DMS53 (cell line): ENCODE measurements at regions not wholly inside any gene's neighbourhood (a gene's known extent, or its start where the extent isn't known, plus 50 kb on each side); places are given as distances from the start of the nearest gene placed in this dataset.
A peak's percentile ranks its signal among the peaks of the same experiment; 100 is the strongest.

Source experiments
- DNase-seq: peaks from one replicate; lab custom pipeline; 2025; lab: John Stamatoyannopoulos, UW

DNA sequence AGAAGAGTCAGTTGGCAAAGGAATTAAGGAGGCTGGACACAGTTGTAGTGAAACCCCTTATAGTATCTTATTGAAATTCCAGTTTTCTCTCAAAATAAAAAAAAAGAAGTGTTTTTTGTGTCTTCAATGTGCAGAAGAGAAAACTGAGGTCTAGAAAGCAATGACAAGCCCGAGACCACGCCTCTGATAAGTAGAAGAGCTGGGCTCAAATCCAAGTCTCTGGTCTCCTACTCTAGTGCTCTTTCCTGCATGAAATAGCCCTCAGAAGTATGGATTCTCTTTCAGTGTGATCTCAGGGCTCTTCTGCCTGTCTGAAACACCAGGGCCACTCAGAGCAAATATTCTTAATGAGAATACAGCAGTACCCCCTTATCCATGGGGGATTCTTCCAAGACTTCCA is 200.9 kb downstream of the KIF18A start:
- DNase-seq: no peak

- no peak for DNase-seq
These were observed 203.4 kb downstream of the KIF18A start for GRCh38 chr11:27904358-27905055.

- no peak for DNase-seq
These were observed 202.8 kb upstream of the BDNF start for GRCh38 chr11:27902981-27903624.

DNA sequence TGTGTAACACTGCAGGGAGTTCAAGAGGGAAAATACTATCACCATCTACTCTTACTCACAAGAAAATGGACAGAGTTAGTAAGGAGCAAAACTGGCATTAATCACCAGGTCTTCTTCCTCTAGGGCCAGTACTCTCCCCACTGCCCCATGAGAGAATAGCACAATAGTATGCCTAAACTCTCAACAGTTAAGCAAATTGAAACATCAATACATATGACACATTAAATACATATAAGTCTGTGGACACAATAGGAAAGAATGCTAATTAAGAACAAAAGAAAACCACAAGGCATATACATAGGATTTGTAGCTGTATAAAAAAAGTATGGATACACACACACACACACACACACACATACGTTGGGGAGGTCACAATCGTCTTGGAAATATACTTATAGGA is 197.9 kb upstream of the BDNF start:
- peak; percentile 36 for DNase-seq

DNA sequence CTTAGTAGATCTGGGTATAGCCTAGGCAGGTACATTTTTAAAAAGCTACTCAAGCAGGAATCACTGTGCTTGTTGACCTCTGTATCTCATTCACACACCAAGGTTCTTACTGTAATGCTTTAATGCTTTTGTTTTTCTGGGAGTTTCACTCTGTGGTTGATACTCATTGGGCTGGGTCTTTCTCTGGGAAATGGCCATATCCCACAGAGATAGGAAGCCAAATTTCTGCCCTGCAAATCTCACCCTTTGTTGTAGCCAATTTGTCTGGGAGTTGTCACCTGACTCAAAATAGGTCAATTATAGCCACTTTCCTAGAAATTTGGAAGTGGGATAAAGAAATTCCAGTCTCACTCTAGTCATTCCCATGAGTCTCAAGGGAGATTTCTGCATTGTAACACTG is 195.8 kb upstream of the BDNF start:
- DNase-seq: no peak

DNA sequence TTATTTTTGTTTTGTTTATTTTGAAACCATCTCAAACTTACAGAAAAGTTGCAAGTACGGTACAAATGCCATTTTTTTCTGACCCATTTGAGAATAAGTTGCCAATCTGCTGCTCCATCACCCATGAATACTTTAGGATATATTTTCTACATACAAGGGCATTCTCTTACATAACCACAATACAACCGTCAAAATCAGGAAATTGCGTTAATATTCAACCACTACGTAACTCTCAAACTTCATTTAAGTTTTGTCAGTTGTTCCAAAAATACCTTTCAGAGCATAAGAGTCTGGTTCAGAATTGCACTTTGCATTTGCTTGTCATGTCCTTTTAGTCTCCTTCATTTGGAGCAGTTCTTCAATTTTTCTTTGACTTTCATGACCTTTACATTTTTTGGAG is 194.3 kb upstream of the BDNF start:
- DNase-seq: no peak

DNA sequence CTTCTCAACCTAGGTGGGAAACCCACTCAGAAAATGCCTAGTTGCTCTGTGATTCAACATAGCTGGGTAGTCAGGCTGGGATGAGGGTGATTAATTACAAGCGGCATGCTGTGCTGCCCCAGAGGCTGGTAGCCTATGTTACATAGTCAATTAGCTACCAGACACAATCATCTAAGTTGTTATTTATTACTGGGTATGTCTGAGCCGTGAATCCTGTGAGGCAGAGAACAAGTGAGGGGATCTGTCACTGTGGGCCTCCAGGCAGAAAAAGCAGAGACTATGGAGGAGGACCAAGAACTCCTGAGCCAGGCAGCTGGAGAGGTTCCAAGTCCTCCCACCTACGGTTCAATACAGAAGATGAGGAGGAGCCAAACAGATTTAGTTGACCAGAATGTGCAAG is 186.6 kb upstream of the BDNF start:
- no peak for DNase-seq

DNA sequence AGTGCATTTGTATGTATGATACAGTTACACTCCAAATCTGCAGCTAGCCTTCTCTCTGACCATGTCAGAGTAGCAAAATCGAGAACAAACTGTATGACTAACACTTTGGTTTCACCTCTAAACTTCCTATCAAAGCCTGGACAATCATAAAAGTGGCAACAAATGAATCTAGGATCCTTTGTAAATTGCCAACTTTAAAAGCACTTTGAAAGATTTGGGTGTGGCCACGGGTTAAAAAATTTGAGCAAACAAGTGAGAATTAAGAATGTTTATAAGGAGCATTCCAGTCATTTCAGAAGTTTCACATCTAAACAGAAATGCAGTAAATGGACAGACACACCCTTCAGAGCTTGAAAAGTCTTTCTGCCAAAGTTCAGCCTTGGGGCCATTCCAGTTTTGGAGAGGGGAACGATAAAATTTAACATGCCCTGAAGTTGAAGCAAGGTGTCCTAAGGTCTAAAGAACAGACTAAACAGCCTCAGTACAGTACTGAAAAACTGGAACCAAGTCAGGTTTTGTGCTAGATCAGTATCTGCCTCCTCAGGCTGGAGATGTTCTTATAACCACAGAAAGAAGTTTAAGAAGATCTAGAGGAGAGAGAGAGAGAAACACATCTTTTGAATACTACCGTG is 181.9 kb upstream of the BDNF start:
- no peak for DNase-seq

DNA sequence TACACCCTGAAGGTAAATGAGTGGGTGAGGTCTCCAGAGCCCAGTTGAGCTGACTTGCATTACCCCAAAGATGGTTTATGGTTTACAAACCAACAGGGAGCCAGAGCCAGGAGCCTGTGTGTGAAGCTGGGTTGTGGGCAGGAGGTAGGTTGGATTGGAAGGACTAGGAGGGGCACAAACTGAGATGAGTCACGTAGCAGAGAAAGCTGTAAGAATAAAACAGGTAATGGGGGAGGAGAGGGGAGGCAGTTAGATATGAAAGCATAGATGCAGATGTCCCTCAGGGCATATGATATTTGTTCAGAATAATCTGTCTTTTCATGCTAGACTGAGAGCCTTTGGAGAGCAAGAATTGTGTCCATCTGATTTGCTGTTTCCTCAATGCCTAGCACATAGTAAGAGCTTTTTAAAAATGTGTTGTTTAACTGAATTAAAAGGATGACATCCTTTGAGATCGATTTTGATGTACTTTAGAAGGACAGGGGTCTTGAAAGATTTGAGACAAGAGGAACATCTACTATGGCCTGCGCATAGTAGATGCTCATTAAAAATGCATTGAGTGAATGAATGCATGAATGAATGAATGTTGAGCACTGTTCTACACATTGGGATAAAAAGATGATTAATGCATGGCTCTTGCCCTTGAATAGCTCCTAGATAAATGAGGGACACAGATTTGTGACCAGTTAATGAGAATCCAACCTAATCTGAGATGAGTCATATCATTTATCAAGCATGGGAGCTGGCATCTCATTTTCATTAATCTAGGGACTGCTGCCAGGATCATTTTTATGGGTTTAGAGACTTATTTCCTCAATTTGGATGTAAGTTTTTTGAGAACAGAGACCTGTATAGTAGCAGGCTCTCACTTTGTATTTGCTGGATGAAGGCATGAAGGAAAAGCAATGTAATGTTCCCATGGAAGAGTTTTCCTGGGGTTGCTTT is 175.8 kb upstream of the BDNF start:
- DNase-seq: peak; percentile 14

DNA sequence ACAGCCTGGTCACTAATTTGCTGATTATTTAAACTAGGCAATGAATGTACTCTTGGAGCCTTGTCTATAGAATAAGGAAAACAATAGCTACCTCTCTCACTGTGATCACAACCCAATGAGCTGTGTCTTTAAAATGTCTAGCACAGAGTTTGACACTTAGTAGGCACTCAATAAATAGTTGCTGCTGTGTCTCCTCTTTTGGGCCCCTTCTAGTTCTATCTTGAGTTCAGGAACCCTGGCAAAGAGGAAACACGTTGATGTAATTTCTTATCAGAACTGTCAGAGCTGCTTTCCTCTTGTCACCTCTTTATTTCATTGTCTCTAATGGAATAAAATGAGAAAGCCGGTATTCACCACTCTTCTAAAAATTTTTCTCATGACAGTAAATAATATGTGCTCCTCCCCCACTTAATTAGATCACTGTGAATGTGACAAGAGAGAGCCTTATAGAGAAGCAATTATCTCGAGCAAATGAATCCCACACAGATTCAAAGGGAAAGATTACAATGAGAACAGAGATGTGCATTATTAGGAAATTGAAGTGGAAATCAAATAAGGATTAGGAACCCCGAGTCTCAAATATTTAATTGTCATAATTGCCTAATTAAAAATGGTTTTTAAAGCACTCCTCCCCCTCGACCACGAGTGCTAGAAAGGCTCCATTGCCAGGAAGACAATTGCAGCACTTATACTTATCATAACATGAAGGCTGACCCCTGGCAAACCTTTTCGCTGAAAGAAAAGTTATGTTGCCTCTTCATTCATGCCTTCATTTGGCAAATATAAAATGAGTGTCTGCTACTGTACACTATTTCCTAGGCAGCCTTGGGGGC is 175.0 kb upstream of the BDNF start:
- DNase-seq: no peak

- peak; percentile 93 for DNase-seq
These were observed 173.4 kb upstream of the BDNF start for GRCh38 chr11:27873664-27874063.

GRCh38 chr11:27871056-27871455 is 170.8 kb upstream of the BDNF start:
- no peak for DNase-seq

DNA sequence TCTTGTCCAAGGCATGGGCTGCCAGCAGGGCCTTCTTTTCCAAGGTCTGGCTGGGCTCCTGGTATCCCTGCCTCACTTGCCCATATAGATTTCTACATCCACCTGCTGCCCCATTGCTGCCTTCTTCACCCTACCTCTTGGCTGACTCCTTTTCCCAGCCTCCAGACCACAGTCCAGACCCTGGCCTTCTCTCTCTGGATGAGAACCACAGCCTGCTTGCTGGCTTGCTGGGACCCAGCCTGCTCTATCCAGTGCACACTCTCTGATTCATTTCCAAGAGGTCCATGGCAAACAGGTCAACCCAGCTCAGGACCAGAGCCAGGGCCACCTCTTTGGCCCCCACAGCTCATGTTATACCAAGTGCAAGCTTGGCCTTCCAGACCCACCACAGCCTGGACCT is 169.4 kb upstream of the BDNF start:
- no peak for DNase-seq

- DNase-seq: peak; percentile 64
These were observed 168.5 kb upstream of the BDNF start for GRCh38 chr11:27868709-27869108.

- DNase-seq: no peak
These were observed 168.0 kb upstream of the BDNF start for GRCh38 chr11:27868226-27868625.

DNA sequence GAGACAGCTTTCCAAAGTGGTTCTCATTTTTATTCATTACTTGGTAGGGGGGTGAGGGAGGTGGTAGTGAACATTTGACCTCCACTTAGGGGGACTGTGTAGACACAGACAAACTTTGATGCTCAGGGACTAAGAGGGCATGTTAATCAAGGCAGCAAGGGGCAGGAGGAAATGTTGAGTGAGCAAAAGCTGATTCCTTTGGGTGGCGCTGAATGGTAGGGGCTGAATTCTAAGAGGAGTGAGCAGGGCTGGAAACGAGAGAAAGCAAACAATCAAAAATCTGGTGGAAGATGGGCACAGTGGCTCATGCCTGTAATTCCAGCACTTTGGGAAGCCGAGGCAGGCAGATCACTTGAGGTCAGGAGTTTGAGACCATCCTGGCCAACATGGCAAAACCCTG is 164.8 kb upstream of the BDNF start:
- no peak for DNase-seq

DNA sequence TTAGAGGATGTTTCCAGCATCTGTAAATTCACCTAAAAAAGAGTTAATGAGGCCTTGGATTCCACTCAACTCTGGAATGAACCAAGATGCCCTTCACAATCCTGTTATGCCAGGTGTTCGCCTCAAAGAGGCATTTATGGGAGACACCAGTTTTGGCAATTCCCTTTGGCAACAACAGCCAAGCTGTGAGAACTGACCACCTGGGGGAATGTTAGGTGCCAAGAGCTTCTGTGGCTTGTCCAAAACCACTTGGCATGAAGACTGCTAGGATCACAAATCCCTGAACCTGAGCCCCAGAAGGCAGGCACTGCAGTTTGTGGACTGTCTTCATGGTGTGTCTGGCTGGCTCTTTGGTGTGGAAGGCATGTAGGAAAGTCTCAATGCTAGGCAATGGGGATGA is 164.4 kb upstream of the BDNF start:
- no peak for DNase-seq

GRCh38 chr11:27864091-27864491 is 163.8 kb upstream of the BDNF start:
- no peak for DNase-seq

GRCh38 chr11:27863637-27864036 is 163.4 kb upstream of the BDNF start:
- DNase-seq: no peak

GRCh38 chr11:27861706-27862430 is 161.6 kb upstream of the BDNF start:
- DNase-seq: no peak

DNA sequence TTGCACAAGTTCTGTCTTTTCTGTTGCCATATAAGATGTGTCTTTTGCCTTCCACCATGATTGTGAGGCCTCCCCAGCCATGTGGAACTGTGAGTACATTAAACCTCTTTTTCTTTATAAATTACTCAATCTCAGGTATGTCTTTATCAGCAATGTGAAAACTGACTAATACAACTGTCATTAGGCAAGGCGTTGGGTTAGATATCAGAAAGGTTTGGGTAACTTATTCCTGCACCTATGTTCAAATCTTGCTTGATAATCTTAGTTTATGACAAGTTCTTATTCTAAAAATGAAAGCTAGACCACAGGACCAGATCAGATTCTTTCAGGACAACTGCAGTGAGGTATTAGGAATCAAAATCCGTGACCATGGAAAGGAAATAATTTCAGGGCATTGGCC is 160.6 kb upstream of the BDNF start:
- DNase-seq: no peak
